ENCODE measurements at regions not wholly inside any gene's neighbourhood (a gene's known extent, or its start where the extent isn't known, plus 50 kb on each side); places are given as distances from the start of the nearest gene placed in this dataset.

GRCh38 chr1:101108111-101108500, 82.5 kb upstream of the DPH5 start:
- Mint-ChIP-seq H3K4me3 (no peak overlapping the region), H3K27ac (no peak overlapping the region), H3K4me1 (peaks cover 15% of the 10 kb centered on the region), H3K27me3 (ENCODE audit: insufficient read depth, low read depth) (peaks cover 2% of the 10 kb centered on the region), H3K9me3 (no peaks in the 10 kb centered on the region), H3K36me3 (no peaks in the 10 kb centered on the region)
- H3K4me3 ChIP-seq, result no peak overlapping the region
- no peaks in the 10 kb centered on the region for H3K4me1 ChIP-seq
- no peaks in the 10 kb centered on the region for H3K79me2 ChIP-seq (ENCODE audit: low read depth)
- H3K27ac ChIP-seq, result no peak overlapping the region
- H2AFZ ChIP-seq (replicated peaks), result no peak overlapping the region
- H3K36me3 ChIP-seq, result no peaks in the 10 kb centered on the region
- no peaks in the 10 kb centered on the region for H3K27me3 ChIP-seq
- H3K9me3 ChIP-seq (ENCODE audit: low read depth), result no peaks in the 10 kb centered on the region
- H3F3A ChIP-seq (ENCODE audit: low read depth), result no peaks in the 10 kb centered on the region
- H3K9ac ChIP-seq, result no peak overlapping the region
- H3K4me2 ChIP-seq, result no peak overlapping the region
- no peak for DNase-seq (ENCODE audit: low spot score)
- H4K20me1 ChIP-seq (ENCODE audit: low read depth), result no peaks in the 10 kb centered on the region
- no peak for TF ChIP-seq EZH2 (IDR thresholded peaks at IDR 0.05)
- no peak for TF ChIP-seq CTCF (IDR thresholded peaks at IDR 0.05)
- no peak for TF ChIP-seq EZH2phosphoT487 (IDR thresholded peaks at IDR 0.05)

- no peak overlapping the region for H3K4me3 Mint-ChIP-seq
- H3K36me3 Mint-ChIP-seq, result no peaks in the 10 kb centered on the region
- Histone ChIP-seq H3K4me2 (no peak overlapping the region), H2AFZ (replicated peaks) (no peak overlapping the region), H4K20me1 (ENCODE audit: low read depth) (no peaks in the 10 kb centered on the region), H3K4me1 (no peaks in the 10 kb centered on the region), H3K9ac (no peak overlapping the region), H3F3A (ENCODE audit: low read depth) (no peaks in the 10 kb centered on the region), H3K9me3 (ENCODE audit: low read depth) (no peaks in the 10 kb centered on the region), H3K36me3 (no peaks in the 10 kb centered on the region), H3K4me3 (no peak overlapping the region), H3K79me2 (ENCODE audit: low read depth) (no peaks in the 10 kb centered on the region), H3K27ac (no peak overlapping the region), H3K27me3 (no peaks in the 10 kb centered on the region)
- H3K9me3 Mint-ChIP-seq, result no peaks in the 10 kb centered on the region
- H3K27me3 Mint-ChIP-seq (ENCODE audit: insufficient read depth, low read depth), result peaks cover 2% of the 10 kb centered on the region
- no peak for TF ChIP-seq CTCF (IDR thresholded peaks at IDR 0.05)
- TF ChIP-seq EZH2phosphoT487 (IDR thresholded peaks at IDR 0.05), result no peak
- no peak for TF ChIP-seq EZH2 (IDR thresholded peaks at IDR 0.05)
- H3K27ac Mint-ChIP-seq, result no peak overlapping the region
- no peak for DNase-seq (ENCODE audit: low spot score)
- H3K4me1 Mint-ChIP-seq, result peaks cover 13% of the 10 kb centered on the region
Measured at GRCh38 chr1:101107496-101108110, 82.0 kb upstream of the DPH5 start.

GRCh38 chr1:101105877-101106276, 80.3 kb upstream of the DPH5 start:
- Mint-ChIP-seq H3K4me1 (peaks cover 10% of the 10 kb centered on the region), H3K36me3 (no peaks in the 10 kb centered on the region), H3K27ac (no peak overlapping the region), H3K27me3 (ENCODE audit: insufficient read depth, low read depth) (peaks cover 2% of the 10 kb centered on the region), H3K4me3 (no peak overlapping the region), H3K9me3 (no peaks in the 10 kb centered on the region)
- Histone ChIP-seq H3K9ac (no peak overlapping the region), H3K36me3 (no peaks in the 10 kb centered on the region), H3K27me3 (no peaks in the 10 kb centered on the region), H4K20me1 (ENCODE audit: low read depth) (no peaks in the 10 kb centered on the region), H2AFZ (replicated peaks) (no peak overlapping the region), H3F3A (ENCODE audit: low read depth) (no peaks in the 10 kb centered on the region), H3K4me1 (no peaks in the 10 kb centered on the region), H3K4me3 (no peak overlapping the region), H3K9me3 (ENCODE audit: low read depth) (no peaks in the 10 kb centered on the region), H3K79me2 (ENCODE audit: low read depth) (no peaks in the 10 kb centered on the region), H3K27ac (no peak overlapping the region), H3K4me2 (no peak overlapping the region)
- DNase-seq (ENCODE audit: low spot score), result no peak
- TF ChIP-seq CTCF (IDR thresholded peaks at IDR 0.05), result no peak
- no peak for TF ChIP-seq EZH2 (IDR thresholded peaks at IDR 0.05)
- no peak for TF ChIP-seq EZH2phosphoT487 (IDR thresholded peaks at IDR 0.05)

Data from neural progenitor cell (in vitro differentiated cells).